Omental fat pad (tissue), 3 donors: ENCODE measurements at regions not wholly inside any gene's neighbourhood (a gene's known extent, or its start where the extent isn't known, plus 50 kb on each side); places are given as distances from the start of the nearest gene placed in this dataset.
"Not testable (repeated sequence)": the region's sequence is repeated elsewhere in the genome, so short reads cannot be mapped to it uniquely, and the experiment has no call there.

ENCODE experiments used
- ATAC-seq: fragments of 150-250 bp; one replicate; pipeline ENCODE4 v1.9.1; 2016; ENCODE audit warnings: mild to moderate bottlenecking, moderate library complexity; ENCODE audit not compliant: low FRiP score
- DNase-seq: peaks from one replicate; pipeline ENCODE4 v3.0.0-alpha.2; 2019; ENCODE audit warnings: low spot score
- CTCF ChIP-seq, 3 donors: fragments of 450-650 bp; IDR thresholded peaks; one replicate each; pipeline ENCODE4 v1.5.1; 2016 to 2017; ENCODE audit warnings: antibody characterized with exemption in 3 of 3, mild to moderate bottlenecking in 3 of 3, moderate library complexity in 2 of 3

GRCh38 chr4:26050671-26051070, 136.7 kb downstream of the SMIM20 start:
- TF ChIP-seq CTCF (IDR thresholded peaks at IDR 0.05) = no peak
- ATAC-seq (no peak), DNase-seq (no peak)

GRCh38 chr4:26051240-26051639, 137.2 kb downstream of the SMIM20 start:
- TF ChIP-seq CTCF (IDR thresholded peaks at IDR 0.05) = no peak
- DNase-seq = no peak

GRCh38 chr4:26052663-26053541, 138.9 kb downstream of the SMIM20 start:
- no peak for DNase-seq
- no peak for TF ChIP-seq CTCF (IDR thresholded peaks at IDR 0.05)
- ATAC-seq = no peak

More at GRCh38 chr4:26051240-26051639, 137.2 kb downstream of the SMIM20 start:
- ATAC-seq = no peak

- DNase-seq (no peak), ATAC-seq (no peak)
- no peak for TF ChIP-seq CTCF (IDR thresholded peaks at IDR 0.05)
These were observed 139.7 kb downstream of the SMIM20 start for GRCh38 chr4:26053761-26054160.

- ATAC-seq = no peak
- DNase-seq = no peak
- no peak for TF ChIP-seq CTCF (IDR thresholded peaks at IDR 0.05)
These were observed 141.8 kb downstream of the SMIM20 start for GRCh38 chr4:26055855-26056254.

- ATAC-seq = no peak
- TF ChIP-seq CTCF (IDR thresholded peaks at IDR 0.05) = no peak
- DNase-seq = no peak
These were observed 142.4 kb downstream of the SMIM20 start for GRCh38 chr4:26056406-26056805.

GRCh38 chr4:26057839-26058238, 143.8 kb downstream of the SMIM20 start:
- not testable (repeated sequence) for ATAC-seq, DNase-seq
